Esophagus muscularis mucosa (tissue), 4 donors: ENCODE measurements at regions not wholly inside any gene's neighbourhood (a gene's known extent, or its start where the extent isn't known, plus 50 kb on each side); places are given as distances from the start of the nearest gene placed in this dataset.
"Not testable (repeated sequence)": the region's sequence is repeated elsewhere in the genome, so short reads cannot be mapped to it uniquely, and the experiment has no call there.

ENCODE experiments used
- DNase-seq: peaks from one replicate; pipeline ENCODE4 v3.0.0-alpha.2; 2017; ENCODE audit errors: extremely low spot score
- H3K27ac ChIP-seq, 4 donors: fragments of 200-600 bp; sonication (generic); replicated peaks in 1 of 4; 1 replicate in 3 of 4; 2 replicates in 1 of 4; pipeline ENCODE4 v1.5.1; 2016 to 2019; ENCODE audit warnings: mild to moderate bottlenecking in 1 of 4
- H3K27me3 ChIP-seq, 4 donors: fragments of 200-600 bp; sonication (generic); one replicate each; pipeline versions ENCODE4 v1.5.1 to v1.6.0; 2016 to 2019
- H3K36me3 ChIP-seq, 4 donors: fragments of 200-600 bp; sonication (generic); one replicate each; pipeline ENCODE4 v1.5.1; 2016 to 2019
- H3K4me1 ChIP-seq, 4 donors: fragments of 200-600 bp; sonication (generic); one replicate each; pipeline ENCODE4 v1.5.1; 2016 to 2019
- H3K4me3 ChIP-seq, 4 donors: fragments of 200-600 bp; sonication (generic); 1 replicate in 2 of 4; 2 replicates in 2 of 4; pipeline ENCODE4 v1.5.1; 2016 to 2019; ENCODE audit warnings: mild to moderate bottlenecking in 4 of 4, moderate library complexity in 1 of 4
- H3K9me3 ChIP-seq, 4 donors: fragments of 200-600 bp; sonication (generic); 1 replicate in 3 of 4; 2 replicates in 1 of 4; pipeline ENCODE4 v1.5.1; 2016 to 2019
- CTCF ChIP-seq, 3 experiments: fragments of 200-600 bp in 2 of 3; fragments of 450-650 bp in 1 of 3; sonication (generic) in 2 of 3; IDR thresholded peaks; one replicate each; pipeline ENCODE4 v1.5.1; 2017 to 2019; ENCODE audit warnings: antibody characterized with exemption in 3 of 3, mild to moderate bottlenecking in 2 of 3, moderate library complexity in 1 of 3
- EP300 ChIP-seq: sonication (generic); formaldehyde crosslinking; IDR thresholded peaks from one replicate; pipeline ENCODE4 v1.6.1; 2017; ENCODE audit warnings: antibody characterized with exemption
- POLR2A ChIP-seq: fragments of 450-650 bp; IDR thresholded peaks from one replicate; pipeline ENCODE4 v1.6.1; 2017; ENCODE audit warnings: antibody characterized with exemption, moderate library complexity, mild to moderate bottlenecking, low read depth
- POLR2AphosphoS5 ChIP-seq, 2 donors: sonication (generic); formaldehyde crosslinking; IDR thresholded peaks; one replicate each; pipeline ENCODE4 v1.6.1; 2017; ENCODE audit warnings: antibody characterized with exemption in 2 of 2
- WGBS: methylation state at CpG from one replicate; pipeline ENCODE4 v1.1.5; 2018; 5-methylcytosine and 5-hydroxymethylcytosine counted together
- intact Hi-C: fragments of 100-400 bp; cut with DNase I; formaldehyde crosslinking; loops from one replicate; pipeline ENCODE4 v1.15.1; 2023

- H3K9me3 ChIP-seq = no peaks in the 10 kb centered on the region
- WGBS = 59% methylated on average over 2 of the region's 2 CpGs
- TF ChIP-seq EP300 = no peak
- TF ChIP-seq POLR2AphosphoS5 (IDR thresholded peaks at IDR 0.05) = no peak
- TF ChIP-seq POLR2A = no peak
- TF ChIP-seq CTCF (IDR thresholded peaks at IDR 0.05) = no peak
- no peaks in the 10 kb centered on the region for H3K4me1 ChIP-seq
- H3K27ac ChIP-seq = no peak overlapping the region
- DNase-seq = no peak
- H3K27me3 ChIP-seq = no peaks in the 10 kb centered on the region
- H3K4me3 ChIP-seq = no peak overlapping the region
- no peaks in the 10 kb centered on the region for H3K36me3 ChIP-seq
- intact Hi-C loops = no loop called here
These were observed 180.2 kb downstream of the RASEF start for GRCh38 chr9:82882748-82883147.

GRCh38 chr9:82883436-82883835, 179.5 kb downstream of the RASEF start:
- no peak overlapping the region for H3K4me3 ChIP-seq
- WGBS = 98% methylated on average over 3 of the region's 3 CpGs

GRCh38 chr9:82883974-82884373, 179.0 kb downstream of the RASEF start:
- intact Hi-C loops, H3K27me3 ChIP-seq, DNase-seq, H3K36me3 ChIP-seq, H3K4me1 ChIP-seq, H3K4me3 ChIP-seq, H3K27ac ChIP-seq, H3K9me3 ChIP-seq: not testable (repeated sequence)
- 92% methylated on average over 7 of the region's 7 CpGs for WGBS

More at GRCh38 chr9:82883436-82883835, 179.5 kb downstream of the RASEF start:
- H3K27ac ChIP-seq = no peak overlapping the region
- H3K4me1 ChIP-seq = no peaks in the 10 kb centered on the region
- no peaks in the 10 kb centered on the region for H3K9me3 ChIP-seq
- no peak for DNase-seq
- no peak for TF ChIP-seq POLR2A
- no peak for TF ChIP-seq CTCF (IDR thresholded peaks at IDR 0.05)
- no peak for TF ChIP-seq EP300
- no peak for TF ChIP-seq POLR2AphosphoS5 (IDR thresholded peaks at IDR 0.05)
- H3K36me3 ChIP-seq = no peaks in the 10 kb centered on the region
- no peaks in the 10 kb centered on the region for H3K27me3 ChIP-seq
- intact Hi-C loops = no loop called here

- H3K27ac ChIP-seq = no peak overlapping the region
- no peak for DNase-seq
- H3K4me1 ChIP-seq = no peaks in the 10 kb centered on the region
- 80% methylated on average over 4 of the region's 4 CpGs for WGBS
- no peaks in the 10 kb centered on the region for H3K36me3 ChIP-seq
- TF ChIP-seq EP300 = no peak
- no peak for TF ChIP-seq POLR2A
- no peak for TF ChIP-seq POLR2AphosphoS5 (IDR thresholded peaks at IDR 0.05)
- no peak for TF ChIP-seq CTCF (IDR thresholded peaks at IDR 0.05)
- intact Hi-C loops = no loop called here
- H3K27me3 ChIP-seq = no peaks in the 10 kb centered on the region
- H3K4me3 ChIP-seq = no peak overlapping the region
- no peaks in the 10 kb centered on the region for H3K9me3 ChIP-seq
These were observed 172.5 kb downstream of the RASEF start for GRCh38 chr9:82890401-82890800.

- H3K36me3 ChIP-seq = no peaks in the 10 kb centered on the region
- H3K4me1 ChIP-seq = no peaks in the 10 kb centered on the region
- H3K9me3 ChIP-seq = no peaks in the 10 kb centered on the region
- no peaks in the 10 kb centered on the region for H3K27me3 ChIP-seq
- no peak for DNase-seq
- intact Hi-C loops = no loop called here
- no peak overlapping the region for H3K27ac ChIP-seq
- H3K4me3 ChIP-seq = no peak overlapping the region
- no peak for TF ChIP-seq EP300
- TF ChIP-seq POLR2A = no peak
- no peak for TF ChIP-seq CTCF (IDR thresholded peaks at IDR 0.05)
- TF ChIP-seq POLR2AphosphoS5 (IDR thresholded peaks at IDR 0.05) = no peak
These were observed 172.1 kb downstream of the RASEF start for GRCh38 chr9:82890865-82891264.
